Cardiac septum (tissue), 1 donor: ENCODE measurements at regions not wholly inside any gene's neighbourhood (a gene's known extent, or its start where the extent isn't known, plus 50 kb on each side); places are given as distances from the start of the nearest gene placed in this dataset.

Experiments
- DNase-seq: peaks from one replicate; pipeline ENCODE4 v3.0.0-alpha.2; 2020; ENCODE audit warnings: low spot score
- intact Hi-C: fragments of 100-400 bp; cut with DNase I; formaldehyde crosslinking; loops from one replicate; pipeline ENCODE4 v1.14.0; 2022
- donor health status: DM: no; HTN: no; CAD: no.

DNA sequence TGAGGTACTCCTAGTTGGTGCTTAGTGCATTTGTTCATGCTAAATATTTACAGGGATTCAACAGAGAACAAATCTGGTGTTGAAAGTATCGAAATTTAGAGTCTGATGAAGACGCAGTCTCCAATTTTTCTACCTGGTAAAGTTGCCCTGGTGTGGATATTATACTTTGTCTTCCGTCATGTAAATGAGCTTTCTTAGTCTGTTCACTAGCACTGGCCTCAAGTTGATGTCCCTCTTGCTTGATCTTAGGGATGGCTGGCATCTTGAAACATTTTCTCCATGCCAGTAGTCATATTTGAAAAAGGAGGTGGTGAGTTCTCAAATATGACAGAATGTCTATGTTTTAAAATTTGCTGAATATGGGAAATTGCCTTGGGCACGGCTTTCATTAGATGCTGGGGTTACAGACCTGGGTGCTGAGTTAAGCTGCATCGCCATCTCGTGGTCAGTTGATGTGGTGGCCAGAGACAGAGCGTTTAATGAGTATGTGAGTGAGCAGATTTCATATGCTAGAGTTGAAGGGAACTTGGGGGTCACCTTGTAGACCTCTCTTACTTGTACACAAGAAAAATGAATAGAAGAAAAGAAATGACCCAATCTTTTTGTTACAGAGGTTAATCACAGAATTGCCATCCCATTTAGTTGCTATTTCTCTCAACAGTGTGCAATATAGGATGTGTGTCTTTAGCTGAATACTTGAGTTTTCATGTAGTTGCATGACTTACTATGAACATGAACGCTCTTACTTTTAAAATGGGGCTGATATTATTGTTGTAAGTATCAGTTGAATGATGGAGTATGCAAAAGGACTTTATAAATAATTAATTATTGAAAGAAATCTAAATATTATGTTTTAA is 172.8 kb upstream of the DCN start:
- peak; percentile 77 for DNase-seq
- intact Hi-C loops: loop anchor here (5.0 kb wide), 1 partner anchor 378 kb away; no protein-coding TSS in a partner anchor

GRCh38 chr12:91353266-91353665 is 170.6 kb upstream of the DCN start:
- DNase-seq: no peak
- intact Hi-C loops: no loop called here

DNA sequence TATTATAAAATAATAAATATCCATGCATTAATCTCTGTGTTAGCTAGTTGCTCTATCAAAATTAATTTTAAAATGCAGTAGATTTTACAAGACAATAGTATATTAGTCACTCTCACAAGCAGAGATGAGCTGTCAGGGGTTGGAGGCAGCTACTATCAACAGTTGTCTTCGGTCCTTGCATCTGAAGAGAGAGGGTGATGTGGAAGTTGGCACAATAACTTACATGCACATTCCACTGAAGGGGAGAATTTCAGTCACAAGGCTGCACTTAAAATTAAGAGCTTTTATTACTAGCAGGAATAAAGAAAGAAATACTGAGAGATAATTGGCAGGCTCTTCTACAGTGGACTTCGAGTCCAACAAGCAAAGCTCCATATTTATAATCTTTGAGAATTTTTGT is 166.9 kb upstream of the DCN start:
- intact Hi-C loops: no loop called here
- DNase-seq: no peak

GRCh38 chr12:91347481-91348214 is 165.0 kb upstream of the DCN start:
- no peak for DNase-seq
- intact Hi-C loops: no loop called here

DNA sequence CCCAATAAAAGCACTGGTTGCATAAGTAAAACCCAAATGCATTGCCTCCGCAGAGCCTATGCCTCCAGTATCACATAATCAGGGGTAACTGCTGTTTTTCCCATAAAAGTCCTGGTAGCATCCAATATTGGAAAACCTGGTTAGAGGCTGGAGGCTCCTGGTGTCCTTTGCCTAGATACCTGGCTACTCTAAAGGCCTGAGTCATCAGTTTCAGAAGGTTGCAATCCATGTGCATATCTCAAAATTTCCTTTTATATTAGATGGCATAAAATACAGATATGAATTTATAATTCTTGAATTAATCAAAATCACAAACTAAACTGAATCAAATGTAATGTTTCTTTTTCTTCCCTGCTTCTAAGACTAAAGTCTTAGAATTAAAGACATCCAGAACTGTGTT is 164.2 kb upstream of the DCN start:
- DNase-seq: no peak
- intact Hi-C loops: no loop called here

DNA sequence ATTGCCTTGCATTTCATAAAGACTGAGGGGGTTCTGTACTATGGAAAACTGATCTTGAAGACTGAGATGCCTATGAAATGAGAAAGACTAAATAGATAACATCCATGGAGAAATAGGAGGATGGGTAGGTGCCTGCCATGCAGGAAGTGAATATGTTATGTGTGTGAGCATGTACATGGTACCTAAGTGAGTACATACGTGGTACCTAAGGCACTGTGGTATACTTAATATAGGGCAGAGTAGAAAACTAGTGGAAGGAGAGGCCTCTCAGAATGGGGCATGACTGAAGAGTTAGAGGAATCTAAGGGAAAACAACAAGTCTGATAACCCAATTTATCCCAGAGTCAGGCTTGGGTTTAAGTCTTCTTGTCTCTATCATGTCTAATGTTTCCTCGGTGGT is 161.8 kb upstream of the DCN start:
- intact Hi-C loops: no loop called here

DNA sequence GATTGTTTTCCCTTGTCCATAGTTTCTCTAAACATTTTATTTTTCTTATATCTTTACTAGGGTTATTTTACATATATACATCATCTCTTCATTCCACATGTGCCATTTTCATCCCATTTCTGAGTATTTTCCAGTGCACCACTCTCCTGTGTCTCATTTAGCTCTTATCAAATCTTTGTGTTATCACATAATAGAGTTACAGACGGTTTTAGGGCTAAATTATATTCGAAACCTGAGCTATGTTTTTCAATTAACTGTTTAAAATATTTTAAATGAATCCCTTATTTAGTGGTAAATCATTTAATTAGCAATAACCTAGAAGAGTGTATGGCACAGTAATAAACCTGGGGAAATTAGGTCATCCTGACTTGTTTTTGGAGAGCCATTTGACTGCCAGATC is 160.4 kb upstream of the DCN start:
- no peak for DNase-seq
- intact Hi-C loops: no loop called here

More for the DNA sequence above, 161.8 kb upstream of the DCN start:
- DNase-seq: no peak

DNA sequence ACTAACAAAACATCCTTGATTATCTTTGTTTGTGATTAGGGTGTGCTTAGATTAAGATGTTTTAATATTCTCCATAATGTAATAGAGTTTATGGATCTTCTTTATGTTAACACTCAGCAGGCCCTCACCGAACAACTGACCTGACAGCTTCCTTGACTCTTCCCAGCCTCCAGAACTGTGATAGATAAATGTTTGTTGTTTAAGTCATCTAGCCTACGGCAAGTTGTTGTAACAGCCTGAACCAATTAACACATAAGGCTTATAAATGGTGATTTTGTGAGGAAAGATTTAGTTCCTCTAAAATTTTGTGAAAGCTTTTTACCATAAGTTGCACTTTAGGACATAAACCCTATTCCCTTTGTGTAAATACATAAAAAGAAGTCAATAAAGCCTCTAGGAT is 156.5 kb upstream of the DCN start:
- intact Hi-C loops: no loop called here
- no peak for DNase-seq

DNA sequence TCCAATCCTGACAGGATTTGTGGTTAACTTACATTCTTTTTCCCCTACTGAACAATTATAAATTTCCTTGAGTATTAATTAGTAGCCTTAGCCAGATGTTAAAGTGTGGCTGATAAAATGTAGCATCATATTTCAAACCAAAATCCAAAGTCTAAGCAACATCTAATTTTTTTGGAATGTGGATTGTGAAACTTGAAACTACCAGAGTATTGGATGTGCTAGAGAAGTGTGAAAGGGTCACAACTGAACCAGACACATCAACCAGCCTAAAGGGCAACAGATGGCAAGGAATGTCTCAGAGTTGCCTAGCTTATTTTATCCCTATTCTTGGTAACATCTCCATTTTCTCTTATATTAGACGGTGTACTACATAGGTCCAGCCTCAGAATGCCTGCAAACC is 153.1 kb upstream of the DCN start:
- intact Hi-C loops: no loop called here
- no peak for DNase-seq

DNA sequence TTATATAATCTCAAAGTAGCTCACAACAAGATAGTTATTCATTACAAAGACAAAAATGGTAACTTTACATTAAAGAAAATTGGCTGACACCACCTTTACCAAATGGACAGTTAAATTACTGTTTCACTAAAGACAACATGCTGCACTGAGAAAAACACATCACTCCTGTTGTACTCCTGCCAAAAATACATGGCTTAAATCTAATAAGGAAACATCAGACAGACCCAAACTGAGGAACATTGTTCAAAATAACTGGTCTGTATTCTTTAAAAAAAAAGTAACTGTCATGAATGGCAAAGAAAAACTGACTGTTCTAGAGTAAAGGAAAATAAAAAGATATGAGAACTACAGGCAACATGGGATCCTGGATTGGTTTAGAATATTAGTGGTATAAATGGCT is 151.3 kb upstream of the DCN start:
- no peak for DNase-seq
- intact Hi-C loops: no loop called here

GRCh38 chr12:91332302-91332701 is 149.7 kb upstream of the DCN start:
- intact Hi-C loops: no loop called here
- no peak for DNase-seq

GRCh38 chr12:91331371-91331770 is 148.8 kb upstream of the DCN start:
- intact Hi-C loops: no loop called here
- no peak for DNase-seq

DNA sequence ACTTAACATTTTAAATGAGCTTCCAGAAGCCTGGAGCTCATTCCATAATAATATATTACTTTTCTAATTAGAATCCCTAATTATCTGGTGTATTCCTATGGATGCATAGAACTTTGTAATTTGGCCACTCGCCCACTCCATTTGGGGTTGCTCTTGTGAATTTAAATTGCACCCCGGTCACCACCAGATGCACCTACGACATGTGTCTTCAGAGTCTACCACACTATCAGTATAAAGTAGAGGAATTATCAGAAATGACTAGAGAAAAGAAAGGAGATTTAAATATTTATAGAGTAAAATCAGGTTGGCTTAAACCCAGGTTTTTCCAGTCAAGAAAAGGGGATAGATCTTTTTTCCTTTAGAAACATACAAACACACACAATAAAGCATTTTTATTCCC is 145.8 kb upstream of the DCN start:
- intact Hi-C loops: loop anchor here (5.0 to 10.0 kb wide), 3 partner anchors 86 to 351 kb away; partner anchors contain the start of gene LUM
- no peak for DNase-seq

- intact Hi-C loops: loop anchor here (2.0 to 10.0 kb wide), 4 partner anchors 86 to 351 kb away; partner anchors contain the start of gene LUM
- DNase-seq: no peak
These were observed 145.3 kb upstream of the DCN start for GRCh38 chr12:91327889-91328288.

DNA sequence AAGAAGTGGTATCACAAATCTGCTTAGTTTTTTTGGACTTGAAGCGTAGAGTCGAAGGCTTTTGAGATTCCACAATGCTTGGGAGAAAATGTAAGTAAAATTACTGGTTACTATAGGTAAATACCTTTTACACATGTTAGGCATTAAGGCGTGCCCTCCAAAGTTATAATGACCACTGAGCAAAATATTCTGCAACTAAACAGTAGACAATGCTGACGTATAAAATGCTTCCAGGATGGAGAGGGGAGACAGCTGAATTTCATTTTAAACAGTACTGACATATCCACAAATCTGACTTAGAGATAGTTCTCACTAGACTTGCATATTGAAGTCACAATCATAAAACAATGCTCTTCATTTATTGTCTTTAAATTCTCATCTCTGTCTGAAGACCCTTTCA is 144.5 kb upstream of the DCN start:
- intact Hi-C loops: loop anchor here (2.0 to 10.0 kb wide), 4 partner anchors 85 to 350 kb away; partner anchors contain the start of gene LUM
- DNase-seq: no peak

DNA sequence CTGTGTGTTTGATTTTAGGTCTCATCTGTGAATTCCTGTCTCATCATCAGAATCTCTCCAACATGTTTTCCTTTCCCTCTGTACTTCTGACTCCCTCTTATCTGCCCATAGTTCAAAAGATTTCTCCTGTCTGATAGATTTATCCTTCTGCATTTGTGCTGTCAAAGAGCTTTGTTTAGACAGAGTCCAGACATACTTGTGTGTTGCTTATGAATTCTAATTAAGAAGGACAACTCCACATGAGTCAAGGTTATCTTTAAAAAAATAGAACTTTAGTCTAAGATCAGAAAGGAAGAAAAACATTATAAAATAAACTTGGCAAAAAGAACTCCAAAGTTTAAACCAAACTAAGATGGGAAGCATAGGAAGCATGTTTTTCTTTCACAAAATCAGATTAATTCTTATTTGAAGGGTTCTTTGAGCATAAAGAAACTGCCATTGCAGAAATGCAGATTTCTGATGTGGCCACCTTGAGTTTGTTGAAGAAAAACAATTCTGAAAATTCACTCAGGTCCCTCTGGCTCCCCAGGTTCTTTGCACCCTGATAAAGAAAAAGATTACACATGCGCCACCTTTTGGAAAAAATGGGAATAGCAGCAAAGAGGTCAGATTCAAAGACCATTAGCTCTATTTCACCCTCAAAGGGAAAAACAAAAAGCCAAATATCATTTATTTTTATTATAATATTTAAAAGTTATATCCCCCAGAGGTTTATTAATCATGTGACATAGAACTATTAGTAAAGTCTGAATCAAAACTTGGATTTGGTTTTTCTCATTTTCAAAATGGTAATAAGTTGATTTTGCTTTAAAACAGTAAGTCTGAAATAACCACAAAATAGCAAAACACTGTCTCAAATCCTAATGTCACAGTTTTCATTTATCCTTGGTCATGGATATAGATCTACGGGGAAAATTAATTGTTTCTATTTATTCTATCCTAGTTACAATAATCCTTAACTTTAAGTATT is 143.7 kb upstream of the DCN start:
- intact Hi-C loops: loop anchor here (2.0 to 10.0 kb wide), 4 partner anchors 84 to 349 kb away; partner anchors contain the start of gene LUM
- DNase-seq: no peak

DNA sequence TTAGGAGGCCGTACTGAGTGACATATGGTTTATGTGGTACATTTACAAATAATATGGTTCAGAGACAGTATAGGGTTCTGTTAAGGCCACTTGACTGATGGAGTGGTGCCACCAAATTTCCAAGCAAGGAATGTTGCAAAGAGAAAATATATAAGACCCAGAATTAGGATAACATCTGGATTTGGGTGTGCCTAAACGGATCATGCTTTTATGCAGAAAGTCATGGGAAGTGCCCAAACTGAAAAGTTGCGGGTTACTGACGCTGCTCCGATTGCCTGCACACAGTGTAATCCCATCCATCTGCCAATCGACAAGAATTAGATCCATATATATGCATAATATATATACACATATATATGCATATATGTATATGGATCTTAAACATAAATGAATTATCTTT is 138.4 kb upstream of the DCN start:
- intact Hi-C loops: loop anchor here (10.0 kb wide), 1 partner anchor 206 kb away; the partner anchor contains the start of gene LUM
- no peak for DNase-seq

- intact Hi-C loops: loop anchor here (5.0 kb wide), 1 partner anchor 42 kb away; no protein-coding TSS in a partner anchor
These were observed 136.6 kb upstream of the DCN start for GRCh38 chr12:91319071-91319760.

DNA sequence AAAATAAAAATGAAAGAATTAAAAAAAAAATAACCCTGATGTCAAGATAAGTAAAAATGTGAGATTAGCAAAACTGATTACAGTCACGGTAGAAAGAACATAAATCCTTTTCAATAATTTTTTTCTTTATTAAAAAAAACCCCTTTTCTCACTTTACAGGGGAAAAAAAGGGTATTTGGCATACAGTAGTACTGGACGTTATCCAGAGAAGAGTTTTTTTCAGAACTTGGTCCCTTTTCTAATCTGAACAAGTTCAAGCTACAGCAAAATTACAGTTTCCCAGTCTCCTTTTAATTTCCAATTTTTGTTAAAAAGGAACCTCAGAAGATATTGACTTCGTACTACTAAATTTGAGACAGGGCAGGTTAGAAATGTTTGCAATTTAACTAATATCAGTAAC is 134.7 kb upstream of the DCN start:
- intact Hi-C loops: loop anchor here (5.0 kb wide), 1 partner anchor 40 kb away; no protein-coding TSS in a partner anchor
- DNase-seq: no peak

More at GRCh38 chr12:91319071-91319760, 136.6 kb upstream of the DCN start:
- no peak for DNase-seq
